ENCODE measurements at regions not wholly inside any gene's neighbourhood (a gene's known extent, or its start where the extent isn't known, plus 50 kb on each side); places are given as distances from the start of the nearest gene placed in this dataset.

DNA sequence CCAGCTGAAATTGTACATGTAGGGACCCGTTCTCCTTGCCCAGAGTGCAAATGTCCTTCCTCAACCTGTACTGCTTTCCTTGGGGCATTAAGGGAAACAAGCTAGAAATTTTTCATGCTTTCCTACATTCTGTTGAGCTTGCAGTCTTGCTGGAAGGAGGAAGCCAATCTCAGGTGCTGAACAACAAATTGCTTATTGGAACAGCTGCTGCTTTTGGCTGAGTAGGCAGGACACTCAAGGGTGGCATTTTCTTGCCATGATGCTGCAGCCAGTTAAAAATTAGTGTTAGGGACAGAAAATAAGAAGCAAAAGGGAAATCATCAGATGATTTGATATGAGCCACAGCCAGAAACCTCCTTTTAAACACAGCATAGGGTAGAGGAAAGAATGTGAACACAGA is 223.7 kb downstream of the QDPR start:
- H3K36me3 ChIP-seq (replicated peaks in 1 of 2; ENCODE audit: control insufficient read depth in 2 of 2, insufficient read depth in 2 of 2, low read length in 2 of 2), result no peaks in the 10 kb centered on the region
- no peak overlapping the region for H3K23ac ChIP-seq (ENCODE audit: low read depth, low read length, poor library complexity)
- H3K18ac ChIP-seq (ENCODE audit: low read length), result no peak overlapping the region
- H3K4me1 ChIP-seq (ENCODE audit: control insufficient read depth in 2 of 2, insufficient read depth in 1 of 2, low read depth in 1 of 2, low read length in 2 of 2), result no peaks in the 10 kb centered on the region
- no peak overlapping the region for H2BK12ac ChIP-seq (ENCODE audit: low read length)
- H3K9me3 ChIP-seq (replicated peaks in 1 of 2; ENCODE audit: control insufficient read depth in 2 of 2, insufficient read depth in 1 of 2, low read depth in 1 of 2, low read length in 2 of 2), result no peaks in the 10 kb centered on the region
- no peak overlapping the region for H2AK5ac ChIP-seq (ENCODE audit: low read depth, low read length)
- no peak overlapping the region for H4K8ac ChIP-seq (ENCODE audit: low read depth, low read length)
- no CpG with 5 or more reads among the region's 1 CpG for WGBS, 2 donors (ENCODE audit: extremely low coverage in 2 of 2, insufficient read length in 2 of 2, insufficient replicate concordance in 1 of 2)
- H3K4ac ChIP-seq (ENCODE audit: low read length), result no peak overlapping the region
- no peak overlapping the region for H3K27ac ChIP-seq (replicated peaks; ENCODE audit: low read length)
- no peaks in the 10 kb centered on the region for H3K27me3 ChIP-seq (ENCODE audit: control insufficient read depth in 3 of 3, insufficient read depth in 3 of 3, low read depth in 1 of 3, low read length in 3 of 3)
- no peak overlapping the region for H3K9ac ChIP-seq (ENCODE audit: low read depth, low read length, poor library complexity)
- no peak overlapping the region for H2BK15ac ChIP-seq (ENCODE audit: low read length)
- H2BK5ac ChIP-seq (ENCODE audit: low read length), result no peak overlapping the region
- no peak overlapping the region for H3K4me2 ChIP-seq (ENCODE audit: insufficient read depth, low read length, poor library complexity, severe bottlenecking)
- DNase-seq (ENCODE audit: low spot score), result no peak
- no peak overlapping the region for H2BK120ac ChIP-seq (ENCODE audit: low read depth, low read length)
- no peak overlapping the region for H3K4me3 ChIP-seq (ENCODE audit: low read length in 2 of 2)
- no peak overlapping the region for H2AFZ ChIP-seq (ENCODE audit: low read length)
- H4K91ac ChIP-seq (ENCODE audit: low read depth, low read length, poor library complexity), result no peak overlapping the region
- no peaks in the 10 kb centered on the region for H3K79me1 ChIP-seq (ENCODE audit: low read depth, low read length)
- H3K14ac ChIP-seq (ENCODE audit: low read length), result no peak overlapping the region

DNA sequence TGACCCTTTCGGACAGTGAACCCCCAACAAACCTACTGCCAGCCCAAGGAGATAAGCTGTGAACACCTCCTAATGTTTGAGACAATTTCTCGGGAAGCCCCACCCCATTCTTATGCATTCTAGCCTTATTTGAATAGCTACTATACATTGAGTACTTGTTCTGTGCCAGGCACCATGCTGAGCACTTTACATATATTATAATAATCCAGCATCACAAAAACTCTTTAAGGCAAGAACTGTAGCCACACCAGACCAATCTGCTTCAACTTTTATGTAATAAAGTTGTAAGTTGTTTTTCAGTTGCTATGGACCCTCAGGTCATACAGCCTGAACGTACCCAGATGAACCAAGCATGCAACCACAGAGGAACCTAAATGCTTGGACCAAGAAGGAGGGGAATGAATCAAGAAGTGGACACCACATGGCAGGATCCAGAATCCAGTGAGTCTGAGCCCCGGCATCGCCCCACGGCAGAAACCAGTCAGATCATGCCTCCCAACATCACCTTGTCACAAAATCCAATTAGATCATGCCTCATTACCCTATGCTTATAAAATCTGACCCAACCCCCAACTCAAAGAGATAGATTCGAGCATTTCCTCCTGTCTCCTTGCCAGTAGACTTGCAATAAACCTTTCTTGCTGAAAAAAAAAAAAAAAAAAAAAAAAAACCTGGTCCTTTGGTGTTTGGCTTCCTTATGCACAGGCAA is 225.0 kb downstream of the QDPR start:
- Histone ChIP-seq H3K27me3 (ENCODE audit: control insufficient read depth in 3 of 3, insufficient read depth in 3 of 3, low read depth in 1 of 3, low read length in 3 of 3) (no peaks in the 10 kb centered on the region), H3K23ac (ENCODE audit: low read depth, low read length, poor library complexity) (no peak overlapping the region), H3K79me1 (ENCODE audit: low read depth, low read length) (no peaks in the 10 kb centered on the region), H2AFZ (ENCODE audit: low read length) (no peak overlapping the region), H3K9ac (ENCODE audit: low read depth, low read length, poor library complexity) (no peak overlapping the region), H3K4ac (ENCODE audit: low read length) (no peak overlapping the region), H3K18ac (ENCODE audit: low read length) (no peak overlapping the region), H3K27ac (replicated peaks; ENCODE audit: low read length) (no peak overlapping the region), H2AK5ac (ENCODE audit: low read depth, low read length) (no peak overlapping the region), H4K8ac (ENCODE audit: low read depth, low read length) (no peak overlapping the region), H2BK5ac (ENCODE audit: low read length) (no peak overlapping the region), H4K91ac (ENCODE audit: low read depth, low read length, poor library complexity) (no peak overlapping the region), H2BK12ac (ENCODE audit: low read length) (no peak overlapping the region), H3K14ac (ENCODE audit: low read length) (no peak overlapping the region), H3K4me2 (ENCODE audit: insufficient read depth, low read length, poor library complexity, severe bottlenecking) (no peak overlapping the region), H2BK120ac (ENCODE audit: low read depth, low read length) (no peak overlapping the region), H3K36me3 (replicated peaks in 1 of 2; ENCODE audit: control insufficient read depth in 2 of 2, insufficient read depth in 2 of 2, low read length in 2 of 2) (no peaks in the 10 kb centered on the region), H3K4me1 (ENCODE audit: control insufficient read depth in 2 of 2, insufficient read depth in 1 of 2, low read depth in 1 of 2, low read length in 2 of 2) (no peaks in the 10 kb centered on the region), H3K9me3 (replicated peaks in 1 of 2; ENCODE audit: control insufficient read depth in 2 of 2, insufficient read depth in 1 of 2, low read depth in 1 of 2, low read length in 2 of 2) (no peaks in the 10 kb centered on the region), H3K4me3 (ENCODE audit: low read length in 2 of 2) (no peak overlapping the region), H2BK15ac (ENCODE audit: low read length) (no peak overlapping the region)
- DNase-seq (ENCODE audit: low spot score), result no peak
- WGBS, 2 donors (ENCODE audit: extremely low coverage in 2 of 2, insufficient read length in 2 of 2, insufficient replicate concordance in 1 of 2), result no CpG with 5 or more reads among the region's 7 CpGs

DNA sequence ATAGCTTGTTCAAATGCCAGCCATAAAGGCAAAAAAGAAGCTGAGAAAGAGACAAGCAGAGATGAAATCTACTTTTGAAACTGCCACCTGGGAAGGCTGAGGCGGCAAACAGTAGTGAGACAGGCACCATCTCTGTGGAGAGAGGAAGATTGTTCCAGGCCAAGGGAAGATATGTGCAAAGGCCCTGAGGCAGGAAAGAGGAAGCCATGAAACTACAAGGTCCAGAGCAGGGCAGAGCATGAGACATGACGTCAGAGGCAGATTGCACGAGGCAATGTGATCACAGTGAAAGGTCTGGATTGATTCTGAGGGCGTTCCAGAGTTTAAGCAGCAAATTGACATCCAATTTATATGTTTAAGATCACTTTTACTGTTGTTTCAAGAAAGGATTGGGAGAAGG is 226.1 kb downstream of the QDPR start:
- no peak overlapping the region for H3K14ac ChIP-seq (ENCODE audit: low read length)
- no peaks in the 10 kb centered on the region for H3K79me1 ChIP-seq (ENCODE audit: low read depth, low read length)
- no CpG with 5 or more reads among the region's 4 CpGs for WGBS, 2 donors (ENCODE audit: extremely low coverage in 2 of 2, insufficient read length in 2 of 2, insufficient replicate concordance in 1 of 2)
- no peaks in the 10 kb centered on the region for H3K27me3 ChIP-seq (ENCODE audit: control insufficient read depth in 3 of 3, insufficient read depth in 3 of 3, low read depth in 1 of 3, low read length in 3 of 3)
- no peak overlapping the region for H2AFZ ChIP-seq (ENCODE audit: low read length)
- H3K4ac ChIP-seq (ENCODE audit: low read length), result no peak overlapping the region
- no peak overlapping the region for H3K27ac ChIP-seq (replicated peaks; ENCODE audit: low read length)
- no peak overlapping the region for H3K23ac ChIP-seq (ENCODE audit: low read depth, low read length, poor library complexity)
- no peak for DNase-seq (ENCODE audit: low spot score)
- no peak overlapping the region for H4K8ac ChIP-seq (ENCODE audit: low read depth, low read length)
- H3K4me2 ChIP-seq (ENCODE audit: insufficient read depth, low read length, poor library complexity, severe bottlenecking), result no peak overlapping the region
- H4K91ac ChIP-seq (ENCODE audit: low read depth, low read length, poor library complexity), result no peak overlapping the region
- H3K4me3 ChIP-seq (ENCODE audit: low read length in 2 of 2), result no peak overlapping the region
- H2BK12ac ChIP-seq (ENCODE audit: low read length), result no peak overlapping the region
- no peaks in the 10 kb centered on the region for H3K9me3 ChIP-seq (replicated peaks in 1 of 2; ENCODE audit: control insufficient read depth in 2 of 2, insufficient read depth in 1 of 2, low read depth in 1 of 2, low read length in 2 of 2)
- H2BK120ac ChIP-seq (ENCODE audit: low read depth, low read length), result no peak overlapping the region
- no peak overlapping the region for H2AK5ac ChIP-seq (ENCODE audit: low read depth, low read length)
- no peak overlapping the region for H2BK5ac ChIP-seq (ENCODE audit: low read length)
- H2BK15ac ChIP-seq (ENCODE audit: low read length), result no peak overlapping the region
- no peaks in the 10 kb centered on the region for H3K36me3 ChIP-seq (replicated peaks in 1 of 2; ENCODE audit: control insufficient read depth in 2 of 2, insufficient read depth in 2 of 2, low read length in 2 of 2)
- H3K18ac ChIP-seq (ENCODE audit: low read length), result no peak overlapping the region
- H3K9ac ChIP-seq (ENCODE audit: low read depth, low read length, poor library complexity), result no peak overlapping the region
- H3K4me1 ChIP-seq (ENCODE audit: control insufficient read depth in 2 of 2, insufficient read depth in 1 of 2, low read depth in 1 of 2, low read length in 2 of 2), result no peaks in the 10 kb centered on the region

DNA sequence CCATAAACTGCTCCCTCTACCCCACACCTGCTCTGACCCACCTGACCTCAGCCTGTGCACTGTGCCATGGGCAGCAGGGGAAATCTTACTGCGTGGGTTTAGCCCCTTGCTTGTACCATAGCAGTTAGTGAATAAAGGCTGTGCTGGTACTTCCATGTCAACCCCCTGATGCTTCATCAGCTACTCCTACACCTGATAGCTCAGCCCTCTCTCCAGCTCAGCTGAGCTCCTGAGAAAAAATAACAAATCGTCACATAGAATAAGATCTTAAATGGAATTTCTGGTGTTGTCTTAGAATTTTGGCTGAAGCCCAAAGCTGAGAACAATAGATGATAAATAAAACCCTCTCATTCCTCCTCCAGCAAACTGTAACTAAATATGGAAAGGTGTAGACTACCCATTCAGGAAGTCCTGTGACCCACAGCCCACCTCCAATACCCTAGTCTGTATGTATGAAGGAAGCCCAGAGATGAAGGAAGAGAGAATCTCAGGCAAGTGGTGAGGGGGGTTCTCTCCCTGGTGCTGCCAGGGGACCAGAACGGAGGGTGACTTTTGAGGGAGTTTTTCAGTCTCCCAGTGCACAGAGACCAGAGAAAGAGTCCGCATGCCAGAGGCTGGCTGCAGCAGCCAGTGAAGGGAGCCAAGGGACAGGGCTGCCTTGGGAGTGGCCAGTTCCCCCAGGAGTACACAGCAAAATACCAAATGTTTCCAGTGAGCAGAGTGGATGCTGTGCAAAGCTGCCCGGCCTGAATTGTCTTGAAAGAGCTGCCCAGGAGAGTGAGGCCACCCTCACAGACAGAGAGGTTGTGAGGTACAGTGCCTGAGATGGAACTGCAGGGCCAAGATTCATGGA is 227.3 kb downstream of the QDPR start:
- no peak overlapping the region for H3K4me2 ChIP-seq (ENCODE audit: insufficient read depth, low read length, poor library complexity, severe bottlenecking)
- no peaks in the 10 kb centered on the region for H3K9me3 ChIP-seq (replicated peaks in 1 of 2; ENCODE audit: control insufficient read depth in 2 of 2, insufficient read depth in 1 of 2, low read depth in 1 of 2, low read length in 2 of 2)
- H3K27ac ChIP-seq (replicated peaks; ENCODE audit: low read length), result no peak overlapping the region
- H2AK5ac ChIP-seq (ENCODE audit: low read depth, low read length), result no peak overlapping the region
- no peak overlapping the region for H3K23ac ChIP-seq (ENCODE audit: low read depth, low read length, poor library complexity)
- H2BK15ac ChIP-seq (ENCODE audit: low read length), result no peak overlapping the region
- H4K91ac ChIP-seq (ENCODE audit: low read depth, low read length, poor library complexity), result no peak overlapping the region
- H3K27me3 ChIP-seq (ENCODE audit: control insufficient read depth in 3 of 3, insufficient read depth in 3 of 3, low read depth in 1 of 3, low read length in 3 of 3), result no peaks in the 10 kb centered on the region
- no peak for DNase-seq (ENCODE audit: low spot score)
- H3K4ac ChIP-seq (ENCODE audit: low read length), result no peak overlapping the region
- no peak overlapping the region for H3K4me3 ChIP-seq (ENCODE audit: low read length in 2 of 2)
- no peak overlapping the region for H4K8ac ChIP-seq (ENCODE audit: low read depth, low read length)
- H2AFZ ChIP-seq (ENCODE audit: low read length), result no peak overlapping the region
- H2BK120ac ChIP-seq (ENCODE audit: low read depth, low read length), result no peak overlapping the region
- WGBS, 2 donors (ENCODE audit: extremely low coverage in 2 of 2, insufficient read length in 2 of 2, insufficient replicate concordance in 1 of 2), result no CpG with 5 or more reads among the region's 5 CpGs
- H3K9ac ChIP-seq (ENCODE audit: low read depth, low read length, poor library complexity), result no peak overlapping the region
- H3K14ac ChIP-seq (ENCODE audit: low read length), result peak overlapping the region; percentile 22
- H2BK12ac ChIP-seq (ENCODE audit: low read length), result no peak overlapping the region
- H3K36me3 ChIP-seq (replicated peaks in 1 of 2; ENCODE audit: control insufficient read depth in 2 of 2, insufficient read depth in 2 of 2, low read length in 2 of 2), result no peaks in the 10 kb centered on the region
- no peak overlapping the region for H2BK5ac ChIP-seq (ENCODE audit: low read length)
- H3K18ac ChIP-seq (ENCODE audit: low read length), result no peak overlapping the region
- H3K4me1 ChIP-seq (ENCODE audit: control insufficient read depth in 2 of 2, insufficient read depth in 1 of 2, low read depth in 1 of 2, low read length in 2 of 2), result no peaks in the 10 kb centered on the region
- H3K79me1 ChIP-seq (ENCODE audit: low read depth, low read length), result no peaks in the 10 kb centered on the region

Data from neuronal stem cell (in vitro differentiated cells).